ENCODE measurements at regions not wholly inside any gene's neighbourhood (a gene's known extent, or its start where the extent isn't known, plus 50 kb on each side); places are given as distances from the start of the nearest gene placed in this dataset.

- DNase-seq (ENCODE audit: low read depth) = no peak
Observed at GRCh38 chr2:18503376-18504228, 56.9 kb downstream of the RDH14 start.

DNA sequence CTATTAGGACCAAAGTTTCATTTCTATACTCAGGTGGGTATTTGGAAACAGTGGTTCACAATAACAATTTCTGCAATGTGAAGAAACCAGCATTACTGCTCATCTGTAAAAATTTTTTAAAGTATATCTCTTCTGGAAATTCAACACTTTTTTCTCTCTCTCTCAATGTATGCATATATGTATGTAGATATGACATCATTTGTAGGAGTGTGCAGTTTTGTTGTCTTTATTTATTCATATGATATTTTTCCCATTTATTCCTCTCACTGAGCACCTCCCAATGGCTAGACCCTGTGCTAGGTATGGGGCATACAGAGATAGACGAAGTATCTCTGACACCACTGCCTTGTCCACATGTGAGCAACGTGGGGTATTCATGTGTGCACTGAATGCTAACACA lies 58.3 kb downstream of the RDH14 start:
- DNase-seq (ENCODE audit: low read depth) = no peak

- DNase-seq (ENCODE audit: low read depth) = no peak
Observed at GRCh38 chr2:18501729-18502128, 58.7 kb downstream of the RDH14 start.

DNA sequence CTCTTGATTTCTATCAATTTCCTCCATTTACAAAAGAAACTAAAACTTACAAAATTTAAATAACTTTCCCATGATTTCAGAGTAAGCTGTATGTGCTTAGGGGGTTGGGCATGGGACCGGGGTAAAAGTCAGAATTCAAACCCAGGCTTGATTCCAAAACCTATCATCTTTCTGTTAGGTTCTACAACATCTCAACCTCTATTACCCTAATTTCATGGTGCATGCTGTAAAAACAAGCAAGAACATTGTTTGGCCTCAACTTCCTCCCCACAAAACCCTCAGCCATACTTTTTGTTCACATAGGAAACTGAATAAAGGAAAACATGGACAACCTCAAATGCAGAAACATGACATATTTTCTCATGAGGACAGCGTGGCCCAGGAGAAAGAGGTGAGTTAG lies 59.3 kb downstream of the RDH14 start:
- no peak for DNase-seq (ENCODE audit: low read depth)

GRCh38 chr2:18500333-18500732 lies 60.1 kb downstream of the RDH14 start:
- DNase-seq (ENCODE audit: low read depth) = no peak

DNA sequence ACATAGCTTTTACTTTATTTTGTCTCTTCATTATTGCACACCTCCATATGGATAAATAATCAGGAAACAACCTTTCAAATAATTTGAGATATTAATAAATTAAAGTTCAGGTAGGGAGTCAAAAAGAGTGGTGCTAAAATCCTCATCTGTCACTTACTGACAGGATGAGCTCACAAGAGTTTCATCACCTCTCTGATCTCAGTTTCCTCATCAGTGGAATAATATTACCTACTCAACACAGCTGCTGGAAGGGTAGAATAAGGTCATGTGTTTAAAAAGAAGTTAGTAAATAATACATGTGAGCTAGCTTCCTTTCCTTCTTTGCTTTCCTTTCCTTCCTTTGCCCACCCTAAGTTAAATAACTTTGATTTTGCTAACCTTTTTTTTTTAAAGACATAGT lies 61.9 kb downstream of the RDH14 start:
- no peak for DNase-seq (ENCODE audit: low read depth)

DNA sequence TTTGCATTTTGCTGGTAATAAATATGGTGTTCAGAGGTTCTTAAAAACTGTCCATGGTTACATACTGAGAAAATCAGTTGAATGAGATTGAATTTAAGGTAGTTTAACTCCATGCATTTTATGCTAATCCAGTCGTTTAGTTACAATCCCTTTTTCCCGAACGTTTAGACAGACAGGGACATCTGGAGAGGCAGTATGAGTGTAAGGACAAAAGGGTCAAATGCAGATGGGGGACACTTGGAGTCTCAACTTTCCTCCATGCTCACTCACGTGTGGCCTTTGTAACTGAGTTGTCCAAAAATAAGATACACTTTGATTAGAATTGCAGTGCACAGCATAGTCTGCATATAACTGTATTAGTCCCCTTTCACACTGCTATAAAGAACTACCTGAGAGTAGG lies 63.9 kb downstream of the RDH14 start:
- no peak for DNase-seq (ENCODE audit: low read depth)

DNA sequence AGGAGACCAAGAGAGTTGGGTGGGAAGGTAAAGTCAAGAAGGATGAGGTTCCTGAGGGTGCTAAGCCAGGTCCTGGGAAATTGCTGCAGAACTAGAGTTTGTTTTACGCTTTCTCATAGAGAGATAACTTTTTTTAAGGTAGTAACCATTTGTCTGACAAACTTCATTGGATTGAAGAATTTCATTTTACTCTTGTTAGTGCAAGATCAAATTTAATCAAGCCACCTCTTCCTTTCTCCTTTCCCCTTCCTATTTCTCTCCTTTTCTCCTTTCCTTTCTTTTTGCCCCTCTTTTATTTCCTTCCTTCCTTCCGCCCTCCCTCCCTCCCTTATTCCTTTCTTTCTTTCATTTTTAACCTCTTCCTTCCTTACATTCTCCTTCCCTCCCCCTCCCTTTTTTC lies 65.4 kb downstream of the RDH14 start:
- no peak for DNase-seq (ENCODE audit: low read depth)

- no peak for DNase-seq (ENCODE audit: low read depth)
Observed at GRCh38 chr2:18492721-18493120, 67.7 kb downstream of the RDH14 start.

DNA sequence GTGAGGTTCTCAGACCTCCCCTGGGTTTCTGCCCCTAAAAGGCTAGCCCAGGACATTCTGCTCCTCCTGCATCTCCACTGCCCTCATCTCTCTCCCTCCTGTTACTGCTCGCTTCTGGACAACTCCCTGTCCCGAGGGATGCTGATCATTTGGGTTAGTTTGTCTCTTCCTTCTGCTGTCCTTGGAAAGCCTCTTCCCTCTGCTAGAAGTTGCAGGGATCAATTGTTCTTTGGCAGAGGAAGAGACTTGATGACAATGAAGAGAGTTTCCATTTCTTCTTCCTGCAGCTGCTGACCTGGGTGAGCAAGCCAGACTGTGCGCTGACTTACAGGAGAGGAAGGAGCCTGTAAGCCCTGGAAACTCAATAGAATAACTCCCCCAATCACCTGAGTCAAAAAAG lies 68.9 kb downstream of the RDH14 start:
- no peak for DNase-seq (ENCODE audit: low read depth)

GRCh38 chr2:18490901-18491300 lies 69.6 kb downstream of the RDH14 start:
- no peak for DNase-seq (ENCODE audit: low read depth)

DNA sequence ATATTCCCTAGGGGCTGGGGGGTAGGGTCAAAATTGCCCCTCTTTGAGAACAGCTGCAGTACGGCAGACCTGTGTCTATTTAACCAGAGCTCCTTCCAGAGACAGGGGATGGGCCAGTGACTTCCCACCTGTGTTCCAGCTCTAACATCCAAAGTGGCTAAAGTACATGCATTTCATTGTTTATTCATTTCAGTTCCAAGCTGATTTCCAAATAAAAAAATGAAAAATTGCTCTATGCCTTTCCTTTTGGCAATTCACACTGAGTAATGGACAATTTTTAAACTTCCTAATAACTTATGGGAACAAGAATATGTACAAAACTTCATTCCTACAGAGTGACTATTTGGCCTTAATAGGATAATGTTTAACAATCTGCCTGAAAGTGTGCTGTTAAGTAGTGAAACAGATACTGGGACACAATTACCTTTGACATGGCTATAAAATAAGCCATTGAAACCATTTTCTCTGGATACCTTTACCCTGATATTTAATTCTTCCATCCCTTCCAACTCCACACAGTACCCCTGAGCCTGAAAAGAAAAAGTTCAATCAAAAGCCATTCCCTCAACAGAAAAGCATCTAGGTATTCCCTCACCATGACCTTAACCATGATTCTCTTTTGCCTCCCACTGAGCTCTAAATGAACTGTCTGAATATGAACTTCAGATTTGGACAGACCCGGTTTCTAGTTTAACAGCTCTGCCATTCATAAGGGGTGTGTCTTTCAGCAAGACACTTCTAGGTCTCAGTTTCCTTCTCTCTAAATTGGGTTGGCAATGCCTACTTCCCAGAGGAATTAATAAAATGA lies 73.1 kb downstream of the RDH14 start:
- DNase-seq (ENCODE audit: low read depth) = no peak

DNA sequence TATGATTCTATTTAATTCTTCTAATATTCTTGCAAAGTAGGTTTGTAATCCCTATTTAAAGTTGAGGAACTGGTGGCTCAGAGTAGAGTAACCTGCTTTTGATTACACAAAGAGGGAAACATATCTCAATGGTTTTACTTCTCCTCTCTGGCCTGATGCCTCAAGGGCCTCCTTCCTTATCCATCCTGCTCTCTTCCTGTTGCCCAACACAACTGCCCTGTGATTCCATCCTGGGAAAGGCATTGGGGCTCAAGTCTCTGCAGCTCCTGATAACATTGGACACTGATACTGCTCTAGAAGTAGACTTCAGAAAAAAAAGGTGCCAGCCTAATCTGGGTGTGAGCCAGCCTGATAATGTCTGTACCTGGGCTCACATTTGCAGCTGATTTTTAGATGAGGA lies 75.8 kb downstream of the RDH14 start:
- DNase-seq (ENCODE audit: low read depth) = no peak

GRCh38 chr2:18483896-18484295 lies 76.6 kb downstream of the RDH14 start:
- no peak for DNase-seq (ENCODE audit: low read depth)

DNA sequence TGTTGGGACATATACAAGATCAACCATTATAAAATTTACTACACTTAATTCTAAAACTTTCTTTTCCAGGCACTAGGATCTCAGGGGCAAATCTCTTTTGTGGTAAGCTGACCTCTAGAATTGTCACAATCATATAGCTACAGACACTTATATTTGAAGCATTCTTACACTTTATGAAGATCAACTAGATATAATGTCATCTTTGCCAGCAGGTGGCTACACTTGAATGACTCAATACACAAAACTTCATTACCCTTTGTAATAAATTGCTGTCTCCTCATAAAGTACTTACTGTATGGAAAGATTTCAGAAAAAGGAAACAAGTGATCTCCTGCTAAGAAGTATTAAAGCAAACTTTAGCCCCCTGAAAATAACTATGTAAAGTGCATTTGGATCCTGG lies 77.8 kb downstream of the RDH14 start:
- no peak for DNase-seq (ENCODE audit: low read depth)

DNA sequence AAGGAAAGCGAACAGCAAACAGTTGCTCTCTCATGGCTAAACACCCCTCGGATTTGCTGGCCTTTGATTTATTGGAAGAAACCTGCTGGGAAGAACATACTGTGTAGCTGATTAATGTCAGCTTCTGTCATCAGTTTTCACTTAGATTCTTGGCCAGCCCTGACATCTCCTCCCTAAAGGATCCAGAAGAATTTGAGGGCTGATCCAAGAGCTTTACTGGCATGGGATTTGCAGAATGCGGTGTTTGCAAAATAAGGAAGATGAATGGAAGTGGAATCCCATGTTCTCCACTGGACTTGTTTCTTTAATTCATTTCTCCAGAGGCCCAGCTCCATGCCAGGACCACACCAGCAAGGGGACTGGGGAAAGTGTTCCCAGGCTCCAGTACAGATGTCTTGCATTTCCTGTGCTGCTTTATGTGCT lies 80.5 kb downstream of the RDH14 start:
- no peak for DNase-seq (ENCODE audit: low read depth)

DNA sequence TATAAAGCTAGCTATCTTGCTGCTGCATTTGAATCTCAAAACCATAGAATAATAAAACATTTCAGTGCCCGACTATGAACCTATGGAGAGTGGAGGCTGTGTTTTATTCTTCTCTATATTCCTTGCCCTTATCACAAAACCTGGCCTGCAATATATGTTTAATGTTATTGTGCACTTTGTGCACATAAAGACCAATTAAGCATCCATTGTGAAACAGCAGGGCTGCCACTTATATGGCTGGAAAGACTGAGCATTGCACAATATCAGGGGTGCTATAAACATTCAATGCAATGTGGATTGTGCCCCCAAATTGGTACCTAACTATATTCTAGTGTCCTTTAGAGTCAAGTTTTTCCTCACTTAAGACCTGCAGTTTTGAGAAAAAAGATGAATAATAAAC lies 83.2 kb downstream of the RDH14 start:
- DNase-seq (ENCODE audit: low read depth) = no peak

DNA sequence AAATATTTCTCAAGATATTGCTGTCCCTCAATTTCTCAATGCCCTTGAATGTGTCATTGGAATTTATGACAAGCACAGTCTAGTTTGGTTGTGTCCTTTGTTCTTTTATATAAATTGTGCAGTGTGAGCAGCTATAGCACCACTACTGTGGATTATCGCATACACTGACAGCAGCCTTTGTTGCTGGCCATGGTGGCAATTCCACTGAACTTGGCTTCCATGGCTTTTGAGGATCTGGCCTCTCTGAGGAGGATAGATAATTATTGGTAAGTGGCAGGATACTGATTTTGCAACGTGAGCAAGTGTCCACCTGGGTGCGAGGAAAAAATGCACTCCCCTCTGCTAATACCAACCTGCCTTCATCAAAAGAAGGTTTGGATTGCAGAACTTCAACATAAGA lies 84.0 kb downstream of the RDH14 start:
- no peak for DNase-seq (ENCODE audit: low read depth)

GRCh38 chr2:18475884-18476283 lies 84.6 kb downstream of the RDH14 start:
- no peak for DNase-seq (ENCODE audit: low read depth)

- no peak for DNase-seq (ENCODE audit: low read depth)
Observed at GRCh38 chr2:18474700-18475099, 85.8 kb downstream of the RDH14 start.

GRCh38 chr2:18473241-18474181 lies 86.9 kb downstream of the RDH14 start:
- DNase-seq (ENCODE audit: low read depth) = no peak

DNA sequence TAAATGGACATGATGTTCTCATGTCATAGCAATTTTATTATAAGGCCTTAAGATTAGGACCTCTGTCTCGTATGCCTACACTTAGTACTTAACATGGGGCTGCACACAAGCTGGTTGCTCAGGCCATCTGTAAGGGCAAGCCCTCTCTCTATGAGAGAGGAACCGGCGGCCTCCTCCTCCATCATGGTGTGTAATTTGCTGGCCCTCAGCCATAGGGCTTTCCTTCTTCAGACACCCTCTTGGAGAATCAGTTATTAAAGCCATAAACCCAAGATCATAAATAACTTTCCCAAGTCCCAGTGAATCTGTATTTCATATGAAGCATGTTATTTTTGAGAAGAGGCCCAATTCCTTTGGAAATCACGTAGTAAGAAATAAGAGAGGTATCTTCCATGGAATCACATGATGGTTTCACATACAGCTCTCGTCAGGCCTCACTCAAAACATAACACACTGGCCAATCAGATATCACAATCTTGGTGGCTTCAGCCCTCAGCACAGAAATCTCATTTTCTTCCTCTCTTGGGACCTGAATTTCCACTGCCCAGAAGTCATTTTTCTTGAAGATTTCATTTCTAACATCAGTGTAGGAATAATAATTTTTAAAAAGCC lies 92.6 kb downstream of the RDH14 start:
- no peak for DNase-seq (ENCODE audit: low read depth)
